ENCODE measurements at regions not wholly inside any gene's neighbourhood (a gene's known extent, or its start where the extent isn't known, plus 50 kb on each side); places are given as distances from the start of the nearest gene placed in this dataset.

GRCh38 chr2:134120733-134121630 is 132.9 kb upstream of the MGAT5 start:
- peak; percentile 78 for DNase-seq (ENCODE audit: low spot score)

- no peak for DNase-seq (ENCODE audit: low spot score)
Observed at GRCh38 chr2:134122610-134123009, 131.3 kb upstream of the MGAT5 start.

GRCh38 chr2:134123332-134123731 is 130.5 kb upstream of the MGAT5 start:
- DNase-seq (ENCODE audit: low spot score): no peak

- peak; percentile 46 for DNase-seq (ENCODE audit: low spot score)
Observed at GRCh38 chr2:134124047-134124753, 129.7 kb upstream of the MGAT5 start.

- no peak for DNase-seq (ENCODE audit: low spot score)
Observed at GRCh38 chr2:134127496-134127895, 126.4 kb upstream of the MGAT5 start.

- DNase-seq (ENCODE audit: low spot score): no peak
Observed at GRCh38 chr2:134128746-134129145, 125.1 kb upstream of the MGAT5 start.

GRCh38 chr2:134129900-134130537 is 123.9 kb upstream of the MGAT5 start:
- DNase-seq (ENCODE audit: low spot score): no peak

GRCh38 chr2:134131681-134132489 is 122.0 kb upstream of the MGAT5 start:
- no peak for DNase-seq (ENCODE audit: low spot score)

- no peak for DNase-seq (ENCODE audit: low spot score)
Observed at GRCh38 chr2:134132490-134132857, 121.4 kb upstream of the MGAT5 start.

GRCh38 chr2:134133622-134134312 is 120.1 kb upstream of the MGAT5 start:
- DNase-seq (ENCODE audit: low spot score): no peak

GRCh38 chr2:134134313-134134706 is 119.6 kb upstream of the MGAT5 start:
- no peak for DNase-seq (ENCODE audit: low spot score)

- no peak for DNase-seq (ENCODE audit: low spot score)
Observed at GRCh38 chr2:134134827-134135226, 119.0 kb upstream of the MGAT5 start.

- no peak for DNase-seq (ENCODE audit: low spot score)
Observed at GRCh38 chr2:134135793-134136192, 118.1 kb upstream of the MGAT5 start.

GRCh38 chr2:134136731-134137130 is 117.1 kb upstream of the MGAT5 start:
- no peak for DNase-seq (ENCODE audit: low spot score)

GRCh38 chr2:134137182-134137611 is 116.7 kb upstream of the MGAT5 start:
- no peak for DNase-seq (ENCODE audit: low spot score)

- no peak for DNase-seq (ENCODE audit: low spot score)
Observed at GRCh38 chr2:134138115-134138514, 115.8 kb upstream of the MGAT5 start.

GRCh38 chr2:134139611-134140010 is 114.3 kb upstream of the MGAT5 start:
- no peak for DNase-seq (ENCODE audit: low spot score)

GRCh38 chr2:134140251-134140661 is 113.6 kb upstream of the MGAT5 start:
- no peak for DNase-seq (ENCODE audit: low spot score)

GRCh38 chr2:134141598-134142340 is 112.1 kb upstream of the MGAT5 start:
- DNase-seq (ENCODE audit: low spot score): no peak

- DNase-seq (ENCODE audit: low spot score): no peak
Observed at GRCh38 chr2:134142341-134142738, 111.5 kb upstream of the MGAT5 start.

- no peak for DNase-seq (ENCODE audit: low spot score)
Observed at GRCh38 chr2:134142903-134143302, 111.0 kb upstream of the MGAT5 start.
